ENCODE measurements at regions not wholly inside any gene's neighbourhood (a gene's known extent, or its start where the extent isn't known, plus 50 kb on each side); places are given as distances from the start of the nearest gene placed in this dataset.
"Not testable (repeated sequence)": the region's sequence is repeated elsewhere in the genome, so short reads cannot be mapped to it uniquely, and the experiment has no call there.

GRCh38 chr1:83476518-83476917 lies 522.4 kb downstream of the TTLL7 start:
- not testable (repeated sequence) for H3K9me3 ChIP-seq (ENCODE audit: insufficient read depth, low read depth, low read length); H3K9ac ChIP-seq (ENCODE audit: low read depth, low read length); H3K4me3 ChIP-seq (ENCODE audit: low read length); H3K27ac ChIP-seq (ENCODE audit: low read length); H3K36me3 ChIP-seq (ENCODE audit: insufficient read depth, low read depth, low read length); H3K27me3 ChIP-seq (ENCODE audit: insufficient read depth, low read length); H3K4me1 ChIP-seq (ENCODE audit: insufficient read depth, low read length)

DNA sequence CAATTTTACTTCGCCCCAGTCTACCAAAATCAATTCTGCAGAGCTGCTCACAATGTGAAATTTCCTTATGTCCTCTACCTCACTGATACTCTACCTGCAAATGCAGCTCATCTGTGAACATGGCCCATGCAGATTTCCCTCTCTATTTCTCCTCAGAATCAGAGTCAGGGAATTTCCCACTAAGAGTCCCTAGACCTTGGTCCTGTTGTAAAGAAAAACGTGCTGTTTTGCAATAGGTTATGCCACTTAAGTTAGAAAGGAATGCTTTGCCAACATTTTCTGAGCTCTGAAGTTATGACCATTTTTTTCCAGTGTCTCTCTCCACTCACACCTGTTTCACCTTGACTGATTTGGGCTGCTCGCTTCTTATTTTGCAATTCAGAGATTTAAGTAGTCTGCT lies 524.0 kb downstream of the TTLL7 start:
- not testable (repeated sequence) for H3K4me1 ChIP-seq (ENCODE audit: insufficient read depth, low read length); H3K9ac ChIP-seq (ENCODE audit: low read depth, low read length); H3K27ac ChIP-seq (ENCODE audit: low read length); H3K36me3 ChIP-seq (ENCODE audit: insufficient read depth, low read depth, low read length); H3K27me3 ChIP-seq (ENCODE audit: insufficient read depth, low read length); H3K4me3 ChIP-seq (ENCODE audit: low read length); H3K9me3 ChIP-seq (ENCODE audit: insufficient read depth, low read depth, low read length)

DNA sequence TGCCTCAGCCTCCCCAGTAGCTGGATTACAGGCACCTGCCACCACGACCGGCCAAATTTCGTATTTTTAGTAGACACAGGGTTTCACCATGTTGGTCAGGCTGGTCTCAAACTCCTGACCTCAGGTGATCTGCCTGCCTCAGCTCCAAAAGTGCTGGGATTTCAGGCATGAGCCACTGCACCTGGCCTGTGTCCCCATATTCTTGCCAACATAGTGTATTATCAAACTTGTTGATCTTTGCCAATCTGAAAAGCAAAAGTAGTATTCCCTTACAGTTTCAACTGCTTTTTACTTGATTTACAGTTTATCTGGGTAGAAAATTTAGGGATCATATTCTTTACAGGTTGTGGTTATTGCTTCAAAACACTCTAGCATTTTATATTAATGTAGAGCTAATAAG lies 524.9 kb downstream of the TTLL7 start:
- not testable (repeated sequence) for H3K9me3 ChIP-seq (ENCODE audit: insufficient read depth, low read depth, low read length); H3K27me3 ChIP-seq (ENCODE audit: insufficient read depth, low read length); H3K9ac ChIP-seq (ENCODE audit: low read depth, low read length); H3K27ac ChIP-seq (ENCODE audit: low read length); H3K36me3 ChIP-seq (ENCODE audit: insufficient read depth, low read depth, low read length); H3K4me1 ChIP-seq (ENCODE audit: insufficient read depth, low read length); H3K4me3 ChIP-seq (ENCODE audit: low read length)

- not testable (repeated sequence) for H3K4me1 ChIP-seq (ENCODE audit: insufficient read depth, low read length); H3K9me3 ChIP-seq (ENCODE audit: insufficient read depth, low read depth, low read length); H3K27ac ChIP-seq (ENCODE audit: low read length); H3K9ac ChIP-seq (ENCODE audit: low read depth, low read length); H3K27me3 ChIP-seq (ENCODE audit: insufficient read depth, low read length); H3K4me3 ChIP-seq (ENCODE audit: low read length); H3K36me3 ChIP-seq (ENCODE audit: insufficient read depth, low read depth, low read length)
Measured at GRCh38 chr1:83472066-83472465, 526.9 kb downstream of the TTLL7 start.

DNA sequence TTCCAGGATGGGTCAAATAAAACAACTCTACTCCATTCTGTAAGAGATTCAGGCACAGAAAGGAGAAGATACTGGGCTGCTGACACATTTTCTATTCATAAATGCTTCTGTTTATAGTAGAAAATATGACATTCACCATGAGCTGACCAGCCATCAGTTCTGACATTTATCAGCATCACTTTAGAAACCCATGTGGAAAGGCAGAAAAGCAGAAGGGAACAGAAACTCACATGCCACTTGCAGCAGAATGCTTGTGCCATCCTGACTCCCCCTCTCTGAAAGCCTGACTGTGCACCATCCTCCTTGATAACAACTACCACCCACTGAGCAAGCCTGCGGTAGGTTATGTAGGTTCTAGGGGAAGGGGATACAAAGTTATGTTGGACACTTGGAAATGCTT lies 527.7 kb downstream of the TTLL7 start:
- not testable (repeated sequence) for H3K36me3 ChIP-seq (ENCODE audit: insufficient read depth, low read depth, low read length); H3K4me3 ChIP-seq (ENCODE audit: low read length); H3K27me3 ChIP-seq (ENCODE audit: insufficient read depth, low read length); H3K9ac ChIP-seq (ENCODE audit: low read depth, low read length); H3K9me3 ChIP-seq (ENCODE audit: insufficient read depth, low read depth, low read length); H3K4me1 ChIP-seq (ENCODE audit: insufficient read depth, low read length); H3K27ac ChIP-seq (ENCODE audit: low read length)

DNA sequence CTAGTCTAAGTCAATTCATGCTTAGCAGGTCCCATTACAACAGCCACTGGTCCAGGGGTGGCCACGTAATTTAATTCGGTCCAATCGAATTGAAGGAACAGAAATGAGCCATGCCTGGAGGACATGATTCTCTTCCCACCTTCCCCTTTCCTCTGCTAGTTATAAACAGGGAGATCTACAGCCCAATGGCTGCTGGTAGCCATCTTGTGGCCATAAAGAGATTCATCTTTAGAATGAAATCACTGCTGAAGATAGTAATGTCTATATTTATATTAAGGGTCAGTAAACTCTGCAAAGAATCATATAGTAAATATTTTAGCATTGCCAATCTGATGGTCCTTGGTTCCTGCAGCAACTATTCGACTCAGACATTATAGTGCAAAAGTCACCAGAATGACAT lies 530.6 kb downstream of the TTLL7 start:
- H3K9ac ChIP-seq (ENCODE audit: low read depth, low read length); H3K36me3 ChIP-seq (ENCODE audit: insufficient read depth, low read depth, low read length): not testable (repeated sequence)

GRCh38 chr1:83457735-83458248 lies 541.1 kb downstream of the TTLL7 start:
- H3K27ac ChIP-seq (ENCODE audit: low read length); H3K4me3 ChIP-seq (ENCODE audit: low read length); H3K9ac ChIP-seq (ENCODE audit: low read depth, low read length); H3K27me3 ChIP-seq (ENCODE audit: insufficient read depth, low read length); H3K36me3 ChIP-seq (ENCODE audit: insufficient read depth, low read depth, low read length); H3K9me3 ChIP-seq (ENCODE audit: insufficient read depth, low read depth, low read length); H3K4me1 ChIP-seq (ENCODE audit: insufficient read depth, low read length): not testable (repeated sequence)

More for the DNA sequence above, 530.6 kb downstream of the TTLL7 start:
- not testable (repeated sequence) for H3K27ac ChIP-seq (ENCODE audit: low read length); H3K4me1 ChIP-seq (ENCODE audit: insufficient read depth, low read length); H3K4me3 ChIP-seq (ENCODE audit: low read length); H3K9me3 ChIP-seq (ENCODE audit: insufficient read depth, low read depth, low read length); H3K27me3 ChIP-seq (ENCODE audit: insufficient read depth, low read length)

DNA sequence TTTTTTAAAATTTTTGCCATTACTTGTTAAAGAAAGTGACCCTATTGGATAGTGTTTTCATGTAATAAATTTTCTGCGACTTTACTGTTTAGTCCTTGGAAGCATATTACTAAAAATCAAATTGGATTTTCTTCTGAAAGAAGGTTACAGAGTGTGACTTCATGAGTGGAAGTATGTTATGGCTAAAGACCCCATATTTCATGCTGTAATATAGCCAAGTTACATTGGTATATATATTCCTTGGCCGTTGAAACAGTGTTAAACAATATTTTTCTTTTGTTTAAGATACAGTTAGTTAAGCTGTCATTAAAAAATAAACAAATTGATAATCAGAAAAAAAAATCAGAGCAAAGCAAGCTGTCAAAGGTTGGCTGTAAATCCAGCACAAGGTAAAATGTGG lies 541.7 kb downstream of the TTLL7 start:
- not testable (repeated sequence) for H3K4me3 ChIP-seq (ENCODE audit: low read length); H3K9ac ChIP-seq (ENCODE audit: low read depth, low read length); H3K4me1 ChIP-seq (ENCODE audit: insufficient read depth, low read length); H3K9me3 ChIP-seq (ENCODE audit: insufficient read depth, low read depth, low read length); H3K27ac ChIP-seq (ENCODE audit: low read length); H3K36me3 ChIP-seq (ENCODE audit: insufficient read depth, low read depth, low read length); H3K27me3 ChIP-seq (ENCODE audit: insufficient read depth, low read length)

DNA sequence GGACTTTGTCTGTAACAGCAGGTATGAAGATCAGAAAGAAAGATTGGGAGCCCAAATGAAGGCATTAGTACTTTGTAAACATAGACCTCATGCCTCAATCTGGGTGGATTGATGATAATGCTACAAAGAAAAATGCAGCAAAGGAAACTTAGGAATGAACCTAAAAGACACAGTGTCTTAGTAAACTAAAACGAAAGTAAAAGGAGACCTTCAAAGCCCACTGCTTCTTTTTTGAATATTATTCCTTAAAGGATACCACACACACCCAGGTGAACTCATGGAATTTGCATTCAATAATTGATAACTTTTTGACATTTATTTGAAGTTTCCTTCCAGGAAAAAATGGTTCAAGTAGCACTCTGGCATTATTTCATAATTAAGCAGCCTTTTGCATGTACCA lies 543.2 kb downstream of the TTLL7 start:
- not testable (repeated sequence) for H3K27ac ChIP-seq (ENCODE audit: low read length); H3K4me3 ChIP-seq (ENCODE audit: low read length)

GRCh38 chr1:83445873-83446272 lies 553.1 kb downstream of the TTLL7 start:
- H3K36me3 ChIP-seq (ENCODE audit: insufficient read depth, low read depth, low read length); H3K27me3 ChIP-seq (ENCODE audit: insufficient read depth, low read length); H3K9me3 ChIP-seq (ENCODE audit: insufficient read depth, low read depth, low read length): not testable (repeated sequence)

More for the DNA sequence above, 543.2 kb downstream of the TTLL7 start:
- not testable (repeated sequence) for H3K9me3 ChIP-seq (ENCODE audit: insufficient read depth, low read depth, low read length); H3K27me3 ChIP-seq (ENCODE audit: insufficient read depth, low read length); H3K9ac ChIP-seq (ENCODE audit: low read depth, low read length); H3K4me1 ChIP-seq (ENCODE audit: insufficient read depth, low read length); H3K36me3 ChIP-seq (ENCODE audit: insufficient read depth, low read depth, low read length)

GRCh38 chr1:83442412-83442811 lies 556.5 kb downstream of the TTLL7 start:
- not testable (repeated sequence) for H3K27ac ChIP-seq (ENCODE audit: low read length); H3K4me3 ChIP-seq (ENCODE audit: low read length); H3K4me1 ChIP-seq (ENCODE audit: insufficient read depth, low read length); H3K27me3 ChIP-seq (ENCODE audit: insufficient read depth, low read length); H3K36me3 ChIP-seq (ENCODE audit: insufficient read depth, low read depth, low read length); H3K9ac ChIP-seq (ENCODE audit: low read depth, low read length); H3K9me3 ChIP-seq (ENCODE audit: insufficient read depth, low read depth, low read length)

More at GRCh38 chr1:83445873-83446272, 553.1 kb downstream of the TTLL7 start:
- H3K4me1 ChIP-seq (ENCODE audit: insufficient read depth, low read length); H3K27ac ChIP-seq (ENCODE audit: low read length); H3K4me3 ChIP-seq (ENCODE audit: low read length); H3K9ac ChIP-seq (ENCODE audit: low read depth, low read length): not testable (repeated sequence)

DNA sequence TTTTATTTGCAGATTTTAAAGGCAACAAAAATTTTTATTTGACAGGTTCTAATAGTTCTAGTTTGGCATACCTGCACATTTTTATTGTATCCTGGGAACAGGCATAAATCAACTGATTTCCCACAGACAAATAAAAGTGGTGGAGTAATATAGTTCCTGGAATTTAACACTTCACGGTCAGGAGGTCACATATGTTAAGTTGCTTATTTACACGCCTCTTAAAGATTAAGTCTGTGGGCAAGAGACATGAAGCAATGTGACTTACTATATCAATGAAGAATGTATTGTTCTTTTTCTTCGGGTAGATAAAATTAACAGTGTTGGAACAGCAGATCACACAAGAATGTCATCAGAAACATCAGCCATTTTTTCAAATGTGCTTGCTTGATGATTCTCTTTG lies 558.3 kb downstream of the TTLL7 start:
- H3K4me1 ChIP-seq (ENCODE audit: insufficient read depth, low read length); H3K9me3 ChIP-seq (ENCODE audit: insufficient read depth, low read depth, low read length); H3K36me3 ChIP-seq (ENCODE audit: insufficient read depth, low read depth, low read length); H3K9ac ChIP-seq (ENCODE audit: low read depth, low read length); H3K27ac ChIP-seq (ENCODE audit: low read length); H3K4me3 ChIP-seq (ENCODE audit: low read length); H3K27me3 ChIP-seq (ENCODE audit: insufficient read depth, low read length): not testable (repeated sequence)

DNA sequence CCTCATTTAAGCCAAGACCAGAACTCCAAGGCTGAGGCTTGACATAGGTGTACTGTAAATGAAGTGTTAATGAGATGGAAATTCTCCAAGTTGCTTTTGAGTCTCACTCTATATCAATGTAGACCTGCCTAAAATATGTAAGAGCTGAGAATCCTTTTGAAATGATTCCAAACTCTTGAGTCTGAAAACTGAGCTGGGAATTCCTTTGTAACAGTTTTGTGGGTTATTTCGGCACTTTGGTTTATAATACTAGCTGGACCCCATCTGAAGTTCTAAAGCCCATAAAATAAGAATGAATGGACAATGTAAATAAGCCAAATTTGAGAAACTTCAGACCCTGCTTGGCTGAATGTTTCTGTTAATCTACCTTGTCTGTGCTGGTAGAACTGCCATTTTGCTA lies 558.9 kb downstream of the TTLL7 start:
- H3K9me3 ChIP-seq (ENCODE audit: insufficient read depth, low read depth, low read length); H3K27ac ChIP-seq (ENCODE audit: low read length); H3K27me3 ChIP-seq (ENCODE audit: insufficient read depth, low read length); H3K4me3 ChIP-seq (ENCODE audit: low read length); H3K36me3 ChIP-seq (ENCODE audit: insufficient read depth, low read depth, low read length); H3K4me1 ChIP-seq (ENCODE audit: insufficient read depth, low read length); H3K9ac ChIP-seq (ENCODE audit: low read depth, low read length): not testable (repeated sequence)
